Caco-2 (cell line): ENCODE measurements at regions not wholly inside any gene's neighbourhood (a gene's known extent, or its start where the extent isn't known, plus 50 kb on each side); places are given as distances from the start of the nearest gene placed in this dataset.

Source experiments
- BruUV-seq: library from RNA; stranded (reverse); fragments of 400-500 nt; replicated peaks from 2 replicates; lab custom pipeline; 2021; lab: Mats Ljungman, UMichigan
- CTCF ChIA-PET: fragments of 300-600 bp; sonication (Branson Sonifier 250); formaldehyde crosslinking; loops from one replicate; lab custom pipeline; 2022; ENCODE audit warnings: antibody characterized with exemption; lab: Charles Lee
- POLR2A ChIA-PET: fragments of 300-600 bp; sonication (Branson Sonifier 250); formaldehyde crosslinking; loops from one replicate; lab custom pipeline; 2022; ENCODE audit warnings: antibody characterized with exemption; lab: Charles Lee
- DNase-seq, 2 experiments: peaks; one replicate each; pipeline versions ENCODE4 v3.0.0 to v3.0.0-alpha.2; 2020 to 2022
- H3K27me3 ChIP-seq: replicated peaks from 2 replicates; pipeline ENCODE4 v1.6.0; 2011; ENCODE audit warnings: low read length; ENCODE audit not compliant: control insufficient read depth, insufficient read depth
- H3K36me3 ChIP-seq: 2 replicates; pipeline ENCODE4 v1.5.1; 2011; ENCODE audit warnings: low read length; ENCODE audit not compliant: control insufficient read depth, insufficient read depth
- H3K4me1 ChIP-seq: fragments of 250-450 bp; sonication (Bioruptor Pico); 2 replicates; pipeline ENCODE4 v1.5.1; 2020; ENCODE audit warnings: mild to moderate bottlenecking
- H3K4me3 ChIP-seq: 2 replicates; pipeline ENCODE4 v1.5.1; 2011; ENCODE audit warnings: low read depth, mild to moderate bottlenecking, control low read depth, low read length
- H3K9me3 ChIP-seq: fragments of 250-450 bp; sonication (Bioruptor Pico); 2 replicates; pipeline ENCODE4 v1.5.1; 2020; ENCODE audit warnings: mild to moderate bottlenecking, moderate library complexity
- H3K27ac Mint-ChIP-seq: one replicate; pipeline ENCODE4 v1.8.0; 2022; ENCODE audit warnings: mixed read lengths; ENCODE audit not compliant: unreplicated experiment
- H3K27me3 Mint-ChIP-seq: one replicate; pipeline ENCODE4 v1.8.0; 2022; ENCODE audit warnings: mixed read lengths; ENCODE audit not compliant: insufficient read depth, unreplicated experiment
- H3K36me3 Mint-ChIP-seq: one replicate; pipeline ENCODE4 v1.8.0; 2022; ENCODE audit warnings: mild to moderate bottlenecking, mixed read lengths; ENCODE audit not compliant: insufficient read depth, unreplicated experiment
- H3K4me1 Mint-ChIP-seq: one replicate; pipeline ENCODE4 v1.8.0; 2022; ENCODE audit warnings: low read depth, mixed read lengths; ENCODE audit not compliant: unreplicated experiment
- H3K4me3 Mint-ChIP-seq: one replicate; pipeline ENCODE4 v1.8.0; 2022; ENCODE audit warnings: mild to moderate bottlenecking, moderate library complexity, mixed read lengths; ENCODE audit not compliant: unreplicated experiment
- H3K9me3 Mint-ChIP-seq: one replicate; pipeline ENCODE4 v1.8.0; 2022; ENCODE audit warnings: mixed read lengths; ENCODE audit not compliant: unreplicated experiment
- CTCF ChIP-seq, 2 experiments: fragments of 200-600 bp in 1 of 2; IDR thresholded peaks; 1 replicate in 1 of 2; 2 replicates in 1 of 2; pipeline versions ENCODE4 v1.5.1 to v1.8.0; 2011 to 2022; ENCODE audit warnings: antibody characterized with exemption in 1 of 2, control low read depth in 1 of 2, inconsistent platforms in 1 of 2, low read depth in 1 of 2, low read length in 1 of 2, mild to moderate bottlenecking in 1 of 2, moderate library complexity in 1 of 2; ENCODE audit not compliant: insufficient read depth in 1 of 2, severe bottlenecking in 1 of 2, unreplicated experiment in 1 of 2
- intact Hi-C: fragments of 100-400 bp; cut with micrococcal nuclease; formaldehyde crosslinking; loops from one replicate; pipeline ENCODE4 v1.10.0; 2022; ENCODE audit not compliant: unreplicated experiment

DNA sequence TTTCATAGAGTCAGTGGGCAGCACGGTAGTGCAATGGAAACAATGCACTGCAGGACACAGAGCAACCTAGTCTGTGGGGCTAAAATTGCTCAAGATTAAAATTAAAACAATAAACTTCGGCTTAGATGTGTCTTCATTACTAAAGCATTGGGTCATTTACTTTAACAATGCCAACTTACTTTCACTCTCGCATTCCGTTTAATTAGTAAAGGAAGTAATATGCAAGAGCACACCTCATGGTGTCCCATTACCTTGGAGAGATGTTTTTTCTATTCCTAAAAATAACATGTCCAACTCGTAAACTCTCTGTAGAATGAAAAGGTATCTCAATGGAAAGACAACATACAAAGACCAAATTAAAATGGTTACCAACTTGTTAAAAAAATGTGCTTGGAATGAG is 738.4 kb downstream of the PCDH17 start:
- DNase-seq: no peak
- H3K36me3 Mint-ChIP-seq: no peaks in the 10 kb centered on the region
- no peak overlapping the region for H3K4me3 Mint-ChIP-seq
- Histone ChIP-seq H3K9me3 (no peaks in the 10 kb centered on the region), H3K4me1 (no peaks in the 10 kb centered on the region), H3K27me3 (no peaks in the 10 kb centered on the region), H3K36me3 (no peaks in the 10 kb centered on the region), H3K4me3 (no peak overlapping the region)
- no peaks in the 10 kb centered on the region for H3K9me3 Mint-ChIP-seq
- no peaks in the 10 kb centered on the region for H3K27me3 Mint-ChIP-seq
- CTCF ChIA-PET: no interaction called here
- H3K4me1 Mint-ChIP-seq: no peaks in the 10 kb centered on the region
- intact Hi-C loops: no loop called here
- no TSS peak for BruUV-seq
- POLR2A ChIA-PET: no interaction called here
- H3K27ac Mint-ChIP-seq: no peak overlapping the region
- TF ChIP-seq CTCF (IDR thresholded peaks at IDR 0.05; ENCODE audit: insufficient read depth in 1 of 2, low read depth in 1 of 2, low read length in 1 of 2, severe bottlenecking in 1 of 2, unreplicated experiment in 1 of 2): no peak

DNA sequence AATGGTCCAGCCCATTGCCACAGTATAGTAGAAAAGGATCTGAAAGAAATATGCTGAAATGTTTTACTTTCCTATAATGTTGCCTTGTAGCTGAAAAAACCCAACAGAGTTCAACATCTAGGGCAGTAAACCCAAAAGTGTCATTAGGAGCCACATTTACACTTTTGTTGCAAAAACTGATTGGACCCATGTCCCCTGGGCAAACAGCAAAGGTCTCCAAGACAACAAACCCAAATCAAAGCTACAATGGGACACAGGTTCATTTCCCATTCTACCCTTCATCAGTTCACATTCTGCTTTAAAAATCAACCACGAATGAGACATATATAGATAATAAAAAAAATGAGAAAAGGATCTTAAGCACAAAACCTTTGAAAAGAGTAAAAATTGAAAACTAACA is 744.8 kb downstream of the PCDH17 start:
- CTCF ChIA-PET: no interaction called here
- no TSS peak for BruUV-seq
- Mint-ChIP-seq H3K27me3 (peaks cover 5% of the 10 kb centered on the region), H3K9me3 (no peaks in the 10 kb centered on the region), H3K36me3 (no peaks in the 10 kb centered on the region), H3K27ac (no peak overlapping the region), H3K4me1 (no peaks in the 10 kb centered on the region), H3K4me3 (no peak overlapping the region)
- no peaks in the 10 kb centered on the region for H3K4me1 ChIP-seq
- H3K36me3 ChIP-seq: no peaks in the 10 kb centered on the region
- no peaks in the 10 kb centered on the region for H3K9me3 ChIP-seq
- TF ChIP-seq CTCF (IDR thresholded peaks at IDR 0.05; ENCODE audit: insufficient read depth in 1 of 2, low read depth in 1 of 2, low read length in 1 of 2, severe bottlenecking in 1 of 2, unreplicated experiment in 1 of 2): no peak
- DNase-seq: no peak
- H3K4me3 ChIP-seq: no peak overlapping the region
- H3K27me3 ChIP-seq: no peaks in the 10 kb centered on the region
- intact Hi-C loops: no loop called here
- POLR2A ChIA-PET: no interaction called here

DNA sequence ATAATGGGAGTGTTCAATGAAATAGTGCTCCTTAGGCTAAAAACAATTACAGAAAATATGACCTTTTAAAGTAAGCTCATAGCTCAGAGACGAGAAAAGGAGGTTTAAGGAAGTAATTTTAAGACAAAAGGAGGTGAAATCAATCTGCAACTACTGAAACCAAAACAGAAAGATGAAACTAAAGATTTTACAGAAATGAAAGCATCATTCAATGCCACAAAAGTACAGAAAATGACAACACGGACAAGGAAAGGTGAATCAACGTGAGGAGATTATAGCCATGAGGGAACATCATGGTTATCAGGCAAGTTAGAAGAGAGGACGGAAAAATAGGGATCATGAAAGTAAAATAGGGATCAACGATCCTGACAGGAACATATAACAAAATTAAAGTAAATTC is 745.2 kb downstream of the PCDH17 start:
- DNase-seq: no peak
- Mint-ChIP-seq H3K27ac (no peak overlapping the region), H3K9me3 (no peaks in the 10 kb centered on the region), H3K4me1 (no peaks in the 10 kb centered on the region), H3K36me3 (no peaks in the 10 kb centered on the region), H3K27me3 (peaks cover 5% of the 10 kb centered on the region), H3K4me3 (no peak overlapping the region)
- ChIA-PET POLR2A (no interaction called here), CTCF (no interaction called here)
- Histone ChIP-seq H3K27me3 (no peaks in the 10 kb centered on the region), H3K4me3 (no peak overlapping the region), H3K36me3 (no peaks in the 10 kb centered on the region), H3K4me1 (no peaks in the 10 kb centered on the region), H3K9me3 (no peaks in the 10 kb centered on the region)
- TF ChIP-seq CTCF (IDR thresholded peaks at IDR 0.05; ENCODE audit: insufficient read depth in 1 of 2, low read depth in 1 of 2, low read length in 1 of 2, severe bottlenecking in 1 of 2, unreplicated experiment in 1 of 2): no peak
- intact Hi-C loops: no loop called here
- BruUV-seq: no TSS peak
